GM12873 (cell line): ENCODE measurements at regions not wholly inside any gene's neighbourhood (a gene's known extent, or its start where the extent isn't known, plus 50 kb on each side); places are given as distances from the start of the nearest gene placed in this dataset.

Experiments
- CTCF ChIP-seq: IDR thresholded peaks from 2 replicates; pipeline ENCODE4 v1.5.1; 2012; ENCODE audit warnings: low read depth, mild to moderate bottlenecking, moderate library complexity, low read length, control low read depth; ENCODE audit not compliant: insufficient read depth; ENCODE audit errors: missing control alignments

- no peak for TF ChIP-seq CTCF
These were observed 182.4 kb upstream of the ARL4C start for GRCh38 chr2:234679301-234679740.

- TF ChIP-seq CTCF = no peak
These were observed 181.8 kb upstream of the ARL4C start for GRCh38 chr2:234678711-234679110.

- no peak for TF ChIP-seq CTCF
These were observed 181.1 kb upstream of the ARL4C start for GRCh38 chr2:234677758-234678538.

- no peak for TF ChIP-seq CTCF
These were observed 180.0 kb upstream of the ARL4C start for GRCh38 chr2:234676783-234677450.

- TF ChIP-seq CTCF = no peak
These were observed 179.4 kb upstream of the ARL4C start for GRCh38 chr2:234676109-234676782.

GRCh38 chr2:234674781-234675201 is 177.9 kb upstream of the ARL4C start:
- no peak for TF ChIP-seq CTCF
